Posterior vena cava (tissue), 2 donors: ENCODE measurements at regions not wholly inside any gene's neighbourhood (a gene's known extent, or its start where the extent isn't known, plus 50 kb on each side); places are given as distances from the start of the nearest gene placed in this dataset.
"Not testable (repeated sequence)": the region's sequence is repeated elsewhere in the genome, so short reads cannot be mapped to it uniquely, and the experiment has no call there.

Experiments
- DNase-seq: peaks from one replicate; pipeline ENCODE4 v3.0.0-alpha.2; 2020; ENCODE audit warnings: low spot score
- intact Hi-C, 2 donors: fragments of 100-400 bp; cut with DNase I; formaldehyde crosslinking; loops; one replicate each; pipeline versions ENCODE4 v1.14.1 to v1.14.2; 2022 to 2023
- donor health status: DM: yes; HTN: yes; CAD: no.
- donor health status: DM: yes; HTN: yes; CAD: no.

DNA sequence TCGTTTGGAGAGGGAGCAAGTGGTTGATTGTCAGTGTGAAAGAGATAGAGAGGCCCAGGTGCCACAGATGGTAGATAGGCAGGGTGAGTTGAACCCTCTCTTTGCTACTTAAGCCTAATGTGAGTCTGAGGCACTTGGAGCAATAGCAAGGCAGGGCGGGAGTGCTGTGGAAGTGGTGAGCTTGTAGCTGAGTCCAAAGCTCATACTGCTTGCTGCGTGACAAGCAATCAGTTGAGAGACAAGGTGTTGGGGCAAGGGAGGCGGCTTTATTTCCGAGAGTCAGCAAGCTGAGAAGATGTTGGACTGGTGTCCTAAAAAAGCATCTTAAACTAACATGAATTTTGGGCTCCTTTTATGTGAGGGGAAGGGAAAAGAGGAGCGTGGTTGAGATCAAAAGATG is 112.9 kb upstream of the ZKSCAN2 start:
- intact Hi-C loops: no loop called here
- DNase-seq: no peak

DNA sequence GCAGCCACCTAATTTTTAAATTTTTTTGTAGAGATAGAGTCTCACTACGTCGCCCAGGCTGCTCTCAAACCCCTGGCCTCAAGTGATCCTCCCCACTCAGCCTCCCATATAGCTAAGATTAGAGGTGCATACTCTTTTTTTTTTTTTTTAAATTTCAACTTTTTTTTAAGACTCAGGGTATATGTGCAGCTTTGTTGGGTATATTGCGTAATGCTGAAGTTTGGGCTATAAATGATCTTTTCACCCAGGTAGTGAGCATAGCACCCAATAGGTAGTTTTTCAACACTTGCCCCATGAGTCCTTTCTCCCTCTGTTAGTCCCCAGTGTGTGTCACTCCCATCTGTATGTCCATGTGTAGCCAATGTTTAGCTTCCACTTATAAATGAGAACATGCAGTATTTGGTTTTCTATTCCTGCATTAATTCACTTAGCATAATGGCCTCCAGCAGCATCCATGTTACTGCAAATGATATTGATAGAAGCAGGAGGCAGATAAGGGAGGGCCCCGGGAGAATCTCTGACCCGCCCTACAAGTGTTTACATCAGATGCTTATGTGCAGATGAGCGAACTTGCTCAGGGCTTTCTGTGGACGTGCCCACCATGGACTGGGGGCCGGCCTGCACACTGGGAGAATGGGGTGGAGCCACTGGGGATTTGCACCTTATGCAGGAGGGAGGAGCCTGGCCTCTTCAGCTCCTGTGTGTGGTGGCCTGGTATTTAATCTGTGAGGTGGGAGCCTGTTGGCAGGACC is 110.3 kb upstream of the ZKSCAN2 start:
- DNase-seq: no peak
- intact Hi-C loops: loop anchor here in 1 of 2 donors (10.0 kb wide), 1 partner anchor 517 kb away; no protein-coding TSS in a partner anchor

DNA sequence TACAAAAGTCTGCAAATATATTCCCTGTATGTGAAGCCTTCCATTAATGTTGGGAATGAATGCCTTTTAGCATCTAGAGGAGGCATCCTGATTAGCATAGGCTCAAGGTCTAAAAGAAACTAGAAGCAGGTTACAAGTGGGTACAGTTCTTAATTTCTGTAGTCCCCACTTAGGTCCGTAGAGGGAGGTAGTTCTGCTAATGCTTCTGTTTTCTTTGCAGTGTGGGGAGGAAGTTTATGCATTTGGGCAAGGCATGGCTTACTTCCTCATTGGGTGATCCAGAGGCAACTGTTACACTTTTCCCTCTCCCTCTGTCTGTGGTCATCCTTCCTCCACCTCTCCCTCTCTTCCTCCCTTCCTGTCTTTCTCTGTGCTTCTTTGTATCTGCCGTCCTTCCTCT is 108.4 kb upstream of the ZKSCAN2 start:
- intact Hi-C loops: loop anchor here in 1 of 2 donors (10.0 kb wide), 1 partner anchor 519 kb away; no protein-coding TSS in a partner anchor
- DNase-seq: no peak

DNA sequence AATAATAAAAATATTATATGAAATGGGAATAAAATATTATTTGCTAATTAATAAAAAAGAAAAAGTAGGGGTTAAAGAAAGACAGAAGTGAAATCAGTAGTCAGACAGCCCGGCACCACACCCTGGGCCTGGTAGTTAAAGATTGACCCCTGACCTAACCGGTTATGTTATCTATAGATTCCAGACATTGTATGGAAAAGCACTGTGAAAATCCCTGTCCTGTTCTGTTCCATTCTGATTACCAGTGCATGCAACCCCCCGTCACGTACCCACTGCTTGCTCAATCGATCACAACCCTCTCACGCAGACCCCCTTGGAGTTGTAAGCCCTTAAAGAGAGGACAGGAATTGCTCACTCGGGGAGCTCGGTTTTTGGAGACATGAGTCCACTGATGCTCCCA is 101.9 kb upstream of the ZKSCAN2 start:
- intact Hi-C loops, DNase-seq: not testable (repeated sequence)

DNA sequence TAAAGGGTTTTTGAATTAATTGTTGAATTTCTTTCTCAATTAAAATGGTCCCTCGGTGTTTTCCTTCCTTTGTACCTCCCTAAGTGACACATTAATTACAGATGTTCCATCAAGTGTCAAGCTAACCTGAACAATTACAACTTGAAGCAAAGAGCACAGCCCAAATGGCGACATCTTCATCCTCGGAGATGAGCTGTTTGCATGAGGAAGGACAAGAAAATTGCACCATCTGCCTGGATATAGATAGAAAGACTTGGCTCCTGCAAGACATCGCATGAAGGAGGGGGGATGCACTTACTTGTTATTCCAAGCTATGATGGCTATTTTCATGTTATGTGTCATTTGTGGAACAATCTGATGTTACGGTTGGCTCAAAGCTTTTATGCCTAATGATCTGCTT is 86.4 kb upstream of the ZKSCAN2 start:
- intact Hi-C loops: no loop called here
- no peak for DNase-seq

DNA sequence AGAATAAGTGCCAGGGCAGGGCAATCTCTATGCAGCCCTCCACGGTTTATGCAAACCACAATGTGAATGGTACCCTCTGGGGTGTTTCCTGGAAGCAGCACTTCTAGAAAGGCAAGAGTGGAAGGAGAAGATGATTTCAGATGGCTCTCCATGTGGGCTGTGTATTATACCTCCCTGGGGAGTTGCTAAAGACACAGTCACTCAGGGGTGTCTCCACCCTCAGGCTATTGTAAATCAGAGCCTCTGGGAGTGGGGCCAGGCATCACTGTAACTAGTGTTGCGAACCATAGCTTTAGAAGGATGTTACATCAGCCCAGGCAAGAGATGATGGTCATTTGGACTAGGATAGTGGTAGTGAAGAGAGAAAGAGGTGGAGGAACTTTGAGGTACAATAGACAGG is 83.3 kb upstream of the ZKSCAN2 start:
- DNase-seq: no peak
- intact Hi-C loops: no loop called here

DNA sequence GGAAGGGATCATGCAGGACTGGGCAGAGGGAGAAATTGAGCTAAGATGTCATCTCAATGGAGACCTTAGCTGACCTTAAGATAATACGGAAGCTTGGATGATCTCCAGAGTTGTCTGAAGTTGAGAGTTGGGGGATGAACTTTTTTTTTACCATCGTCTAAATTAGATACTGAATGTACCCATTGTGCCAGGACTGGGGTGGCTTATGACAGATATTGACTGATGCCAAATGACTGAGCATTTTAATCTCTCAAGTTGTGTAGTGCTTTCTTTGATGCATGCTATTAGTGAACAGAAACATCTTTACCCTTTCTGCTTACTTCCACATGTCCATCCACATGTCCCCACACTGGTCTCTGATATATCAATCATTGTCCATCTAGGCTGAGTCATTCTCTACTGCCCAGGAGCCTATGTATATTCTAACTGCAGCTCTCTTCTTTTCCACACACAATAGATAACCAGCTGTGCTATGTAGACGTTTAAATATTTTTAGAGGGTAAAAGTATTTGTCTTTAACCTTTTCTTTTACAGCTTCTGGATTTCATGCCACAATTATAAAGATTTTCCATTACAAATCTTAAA is 60.2 kb upstream of the ZKSCAN2 start:
- intact Hi-C loops: loop anchor here in 1 of 2 donors (5.0 kb wide), 1 partner anchor 691 kb away; no protein-coding TSS in a partner anchor

DNA sequence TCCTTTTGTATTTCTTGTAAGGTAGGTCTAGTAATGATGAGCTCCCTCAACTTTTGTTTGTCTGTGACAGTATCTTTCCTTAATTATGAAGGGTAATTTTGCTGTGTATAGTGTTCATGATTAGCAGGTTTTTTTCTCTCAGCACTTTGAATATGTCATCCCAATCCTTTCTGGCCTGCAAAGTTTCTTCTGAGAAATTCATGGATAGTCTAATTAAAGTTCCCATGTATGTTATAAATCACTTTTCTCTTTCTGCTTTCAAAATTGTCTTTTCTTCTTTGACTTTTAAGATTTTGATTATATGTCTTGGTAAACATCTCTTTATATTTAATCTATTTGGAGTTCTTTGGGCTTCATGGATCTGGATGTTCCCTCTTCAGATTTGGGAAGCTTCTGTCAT is 54.3 kb upstream of the ZKSCAN2 start:
- no peak for DNase-seq
- intact Hi-C loops: no loop called here

More for the DNA sequence above, 60.2 kb upstream of the ZKSCAN2 start:
- DNase-seq: no peak

DNA sequence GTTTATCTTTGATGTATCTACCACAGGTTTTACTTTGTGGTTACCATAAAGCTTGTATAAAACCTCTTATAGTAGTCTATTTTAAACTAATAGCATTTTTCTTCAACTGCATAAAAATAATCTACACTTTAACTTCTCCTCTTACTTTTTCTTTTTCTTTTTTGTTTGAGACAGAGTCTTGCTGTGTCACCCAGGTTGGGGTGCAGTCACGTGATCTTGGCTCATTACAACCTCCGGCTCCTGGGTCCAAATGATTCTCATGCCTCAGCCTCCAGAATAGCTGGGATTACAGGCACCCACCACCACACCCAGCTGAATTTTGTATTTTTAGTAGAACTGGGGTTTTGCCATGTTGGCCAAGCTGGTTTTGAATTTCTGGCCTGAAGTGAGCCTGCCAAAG is 53.4 kb upstream of the ZKSCAN2 start:
- intact Hi-C loops: no loop called here
- DNase-seq: no peak
